ENCODE measurements at regions not wholly inside any gene's neighbourhood (a gene's known extent, or its start where the extent isn't known, plus 50 kb on each side); places are given as distances from the start of the nearest gene placed in this dataset.
"Not testable (repeated sequence)": the region's sequence is repeated elsewhere in the genome, so short reads cannot be mapped to it uniquely, and the experiment has no call there.

- Histone ChIP-seq H3K79me2 (ENCODE audit: insufficient read depth, low read length) (no peaks in the 10 kb centered on the region), H3K36me3 (replicated peaks in 1 of 2; ENCODE audit: control insufficient read depth in 1 of 2, insufficient read depth in 2 of 2, low read length in 2 of 2) (no peaks in the 10 kb centered on the region), H3K27me3 (ENCODE audit: control insufficient read depth in 2 of 2, insufficient read depth in 2 of 2, low read length in 2 of 2) (no peaks in the 10 kb centered on the region), H4K20me1 (ENCODE audit: insufficient read depth, low read length) (no peaks in the 10 kb centered on the region), H3K9ac (ENCODE audit: insufficient read depth, low read length, poor library complexity, severe bottlenecking) (no peak overlapping the region), H3K9me3 (replicated peaks in 1 of 2; ENCODE audit: control insufficient read depth in 1 of 2, insufficient read depth in 1 of 2, low read length in 2 of 2) (no peaks in the 10 kb centered on the region), H2AFZ (ENCODE audit: insufficient read depth, low read depth, low read length, poor library complexity, severe bottlenecking) (no peak overlapping the region), H3K4me2 (replicated peaks; ENCODE audit: extremely low read depth, low read length, poor library complexity, severe bottlenecking) (no peak overlapping the region), H3K4me1 (ENCODE audit: control insufficient read depth in 1 of 2, insufficient read depth in 2 of 2, low read length in 2 of 2) (no peaks in the 10 kb centered on the region), H3K4me3 (replicated peaks in 1 of 3; ENCODE audit: low read depth in 2 of 3, low read length in 3 of 3) (no peak overlapping the region), H3K27ac (ENCODE audit: low read depth in 1 of 2, low read length in 2 of 2) (no peak overlapping the region)
- peaks cover 0 to 3% (median 1%) of the 10 kb centered on the region in 7 donors for H3K9me3 Mint-ChIP-seq
- no peaks in the 10 kb centered on the region for H3K4me1 Mint-ChIP-seq
- intact Hi-C loops (cut with micrococcal nuclease): no loop called here
- no peak overlapping the region for H3K27ac Mint-ChIP-seq
- DNase-seq: no peak
- H3K36me3 Mint-ChIP-seq: no peaks in the 10 kb centered on the region
- H3K27me3 Mint-ChIP-seq (ENCODE audit: low read depth in 3 of 3): no peaks in the 10 kb centered on the region
- no peak for TF ChIP-seq CTCF (IDR thresholded peaks at IDR 0.05)
- H3K4me3 Mint-ChIP-seq: no peak overlapping the region
Measured at GRCh38 chr7:19554581-19554980, 154.3 kb downstream of the POLR1F start.

- Mint-ChIP-seq H3K4me1 (no peaks in the 10 kb centered on the region), H3K36me3 (no peaks in the 10 kb centered on the region), H3K9me3 (peaks cover 3 to 15% (median 4%) of the 10 kb centered on the region in 7 donors), H3K4me3 (no peak overlapping the region), H3K27me3 (ENCODE audit: low read depth in 3 of 3) (no peaks in the 10 kb centered on the region), H3K27ac (no peak overlapping the region)
- intact Hi-C loops (cut with micrococcal nuclease): no loop called here
- no peak for DNase-seq
- H2AFZ ChIP-seq (ENCODE audit: insufficient read depth, low read depth, low read length, poor library complexity, severe bottlenecking): no peak overlapping the region
- no peak overlapping the region for H3K4me3 ChIP-seq (replicated peaks in 1 of 3; ENCODE audit: low read depth in 2 of 3, low read length in 3 of 3)
- no peak overlapping the region for H3K4me2 ChIP-seq (replicated peaks; ENCODE audit: extremely low read depth, low read length, poor library complexity, severe bottlenecking)
- no peak overlapping the region for H3K27ac ChIP-seq (ENCODE audit: low read depth in 1 of 2, low read length in 2 of 2)
- H3K36me3 ChIP-seq (replicated peaks in 1 of 2; ENCODE audit: control insufficient read depth in 1 of 2, insufficient read depth in 2 of 2, low read length in 2 of 2): no peaks in the 10 kb centered on the region
- H3K79me2 ChIP-seq (ENCODE audit: insufficient read depth, low read length): no peaks in the 10 kb centered on the region
- no CpG with 5 or more reads among the region's 2 CpGs for WGBS (ENCODE audit: insufficient coverage)
- peaks cover 0 to 4% of the 10 kb centered on the region in 2 donors for H3K9me3 ChIP-seq (replicated peaks in 1 of 2; ENCODE audit: control insufficient read depth in 1 of 2, insufficient read depth in 1 of 2, low read length in 2 of 2)
- H3K27me3 ChIP-seq (ENCODE audit: control insufficient read depth in 2 of 2, insufficient read depth in 2 of 2, low read length in 2 of 2): no peaks in the 10 kb centered on the region
- H3K4me1 ChIP-seq (ENCODE audit: control insufficient read depth in 1 of 2, insufficient read depth in 2 of 2, low read length in 2 of 2): no peaks in the 10 kb centered on the region
- TF ChIP-seq CTCF (IDR thresholded peaks at IDR 0.05): no peak
- no peak overlapping the region for H3K9ac ChIP-seq (ENCODE audit: insufficient read depth, low read length, poor library complexity, severe bottlenecking)
- H4K20me1 ChIP-seq (ENCODE audit: insufficient read depth, low read length): no peaks in the 10 kb centered on the region
Measured at GRCh38 chr7:19552576-19552975, 156.3 kb downstream of the POLR1F start.

- H4K20me1 ChIP-seq (ENCODE audit: insufficient read depth, low read length); H3K9me3 ChIP-seq (replicated peaks in 1 of 2; ENCODE audit: control insufficient read depth in 1 of 2, insufficient read depth in 1 of 2, low read length in 2 of 2); H3K4me3 Mint-ChIP-seq; DNase-seq; H3K4me3 ChIP-seq (replicated peaks in 1 of 3; ENCODE audit: low read depth in 2 of 3, low read length in 3 of 3); H2AFZ ChIP-seq (ENCODE audit: insufficient read depth, low read depth, low read length, poor library complexity, severe bottlenecking); H3K27me3 ChIP-seq (ENCODE audit: control insufficient read depth in 2 of 2, insufficient read depth in 2 of 2, low read length in 2 of 2); H3K27ac Mint-ChIP-seq; H3K27me3 Mint-ChIP-seq (ENCODE audit: low read depth in 3 of 3); H3K4me2 ChIP-seq (replicated peaks; ENCODE audit: extremely low read depth, low read length, poor library complexity, severe bottlenecking); H3K9ac ChIP-seq (ENCODE audit: insufficient read depth, low read length, poor library complexity, severe bottlenecking); intact Hi-C loops (cut with micrococcal nuclease); H3K27ac ChIP-seq (ENCODE audit: low read depth in 1 of 2, low read length in 2 of 2); H3K36me3 Mint-ChIP-seq; H3K4me1 ChIP-seq (ENCODE audit: control insufficient read depth in 1 of 2, insufficient read depth in 2 of 2, low read length in 2 of 2); H3K4me1 Mint-ChIP-seq; H3K36me3 ChIP-seq (replicated peaks in 1 of 2; ENCODE audit: control insufficient read depth in 1 of 2, insufficient read depth in 2 of 2, low read length in 2 of 2); H3K79me2 ChIP-seq (ENCODE audit: insufficient read depth, low read length): not testable (repeated sequence)
- H3K9me3 Mint-ChIP-seq: peaks cover 7 to 26% (median 17%) of the 10 kb centered on the region in 7 donors
- 0% methylated on average over 4 of the region's 5 CpGs for WGBS (ENCODE audit: insufficient coverage)
Measured at GRCh38 chr7:19549246-19549645, 159.6 kb downstream of the POLR1F start.

All from CD14-positive monocyte (primary cell).